GM19043 (cell line): ENCODE measurements at regions not wholly inside any gene's neighbourhood (a gene's known extent, or its start where the extent isn't known, plus 50 kb on each side); places are given as distances from the start of the nearest gene placed in this dataset.

Experiments
- ATAC-seq: cut with Tn5 transposase; IDR thresholded peaks from one replicate; pipeline ENCODE4 v1.9.1; 2021; ENCODE audit warnings: low read depth; ENCODE audit not compliant: unreplicated experiment

DNA sequence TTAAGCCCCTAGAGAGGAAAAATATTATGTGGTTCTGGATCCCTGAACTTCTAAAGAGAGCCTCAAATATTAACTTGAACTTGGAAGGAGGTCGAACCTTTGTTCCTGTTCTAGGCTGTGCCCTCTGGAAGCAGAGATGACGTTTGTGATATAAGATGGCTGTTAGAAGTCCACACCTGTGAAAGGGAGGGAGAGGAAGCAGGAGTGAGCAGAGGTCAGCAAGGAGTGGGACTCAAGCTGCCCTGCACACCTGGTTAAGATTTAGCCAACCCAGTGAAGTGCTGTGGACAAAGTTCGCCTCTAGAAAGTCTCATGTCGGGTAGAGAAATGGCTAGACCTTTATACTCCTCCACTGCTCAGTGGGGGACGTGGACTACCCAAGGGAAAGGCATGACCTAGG lies 566.2 kb downstream of the MID1IP1 start:
- no peak for ATAC-seq

DNA sequence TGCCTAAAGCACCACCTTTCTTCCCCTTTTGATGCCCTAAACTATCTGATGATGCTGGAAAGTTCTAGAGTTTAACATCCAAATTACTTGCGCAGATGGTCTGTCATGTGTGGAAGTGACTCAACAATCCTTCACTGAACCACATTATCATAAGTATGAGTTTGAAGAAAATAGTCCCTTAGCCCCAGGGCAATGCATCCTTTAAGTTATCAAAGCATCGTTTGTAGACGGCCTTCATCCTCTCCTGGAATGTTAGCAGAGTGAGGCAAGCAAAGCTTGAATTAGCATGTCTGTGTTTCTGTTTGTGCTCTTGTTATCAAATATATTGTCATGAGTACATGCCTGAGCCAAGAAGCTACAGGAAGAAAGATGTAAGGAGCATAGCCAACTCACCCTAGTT lies 570.9 kb downstream of the MID1IP1 start:
- ATAC-seq, result no peak

DNA sequence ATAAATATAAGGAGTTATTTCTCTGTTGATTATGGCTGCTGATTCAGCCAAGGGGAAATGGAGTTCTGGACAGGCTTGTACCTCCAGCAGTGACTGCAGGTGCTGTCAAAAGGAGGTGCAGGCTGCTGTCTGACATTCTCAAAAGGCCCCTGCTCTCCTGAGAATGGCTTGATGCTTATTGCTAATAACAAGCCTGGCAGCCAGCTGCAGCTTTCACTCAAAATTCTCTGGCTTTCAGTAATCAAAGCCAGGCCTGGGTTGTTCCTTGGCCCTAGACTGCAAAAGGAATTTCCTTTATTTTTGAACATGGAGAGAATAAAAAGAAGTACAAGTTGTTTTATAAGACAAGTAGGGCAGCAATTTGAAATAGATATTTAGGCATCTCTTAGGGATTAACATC lies 575.9 kb downstream of the MID1IP1 start:
- no peak for ATAC-seq

DNA sequence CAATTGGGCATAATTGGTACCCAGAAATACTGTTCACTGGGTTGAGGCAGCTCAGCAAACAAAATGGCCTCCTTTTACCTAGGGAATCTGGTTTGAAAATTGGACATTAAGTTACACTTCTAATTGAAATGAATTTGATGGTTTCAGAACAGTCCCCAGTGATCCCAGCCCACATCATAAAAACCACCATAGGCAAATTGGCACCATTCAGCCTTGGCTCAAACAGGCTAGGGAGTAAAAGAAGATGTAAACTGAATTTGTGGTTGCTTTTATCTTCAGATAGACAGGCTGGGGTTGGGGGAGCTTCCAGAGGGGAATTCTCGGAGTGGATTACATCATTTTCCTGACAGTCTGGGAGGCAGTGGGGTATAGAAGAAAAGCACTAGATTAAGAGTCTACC lies 576.5 kb downstream of the MID1IP1 start:
- no peak for ATAC-seq

DNA sequence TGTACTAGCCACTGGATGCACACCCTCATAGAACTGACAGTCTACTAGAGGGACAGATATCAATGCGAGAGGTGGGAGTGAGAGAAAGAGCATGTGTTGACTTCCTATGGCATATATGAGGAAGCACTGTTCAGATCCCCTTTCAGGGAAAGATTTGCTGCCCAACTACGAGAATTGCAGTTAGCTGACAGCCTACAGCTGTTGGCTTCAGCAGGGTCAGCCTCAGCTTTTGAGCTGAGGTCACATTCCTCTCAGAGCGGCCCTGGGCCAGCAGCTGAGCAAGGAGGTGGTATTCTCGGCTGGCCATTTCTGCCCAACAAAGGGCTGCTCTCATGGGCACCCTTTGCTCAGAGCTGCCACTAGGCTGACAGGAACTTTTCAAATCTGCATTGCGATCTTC lies 580.2 kb downstream of the MID1IP1 start:
- no peak for ATAC-seq

DNA sequence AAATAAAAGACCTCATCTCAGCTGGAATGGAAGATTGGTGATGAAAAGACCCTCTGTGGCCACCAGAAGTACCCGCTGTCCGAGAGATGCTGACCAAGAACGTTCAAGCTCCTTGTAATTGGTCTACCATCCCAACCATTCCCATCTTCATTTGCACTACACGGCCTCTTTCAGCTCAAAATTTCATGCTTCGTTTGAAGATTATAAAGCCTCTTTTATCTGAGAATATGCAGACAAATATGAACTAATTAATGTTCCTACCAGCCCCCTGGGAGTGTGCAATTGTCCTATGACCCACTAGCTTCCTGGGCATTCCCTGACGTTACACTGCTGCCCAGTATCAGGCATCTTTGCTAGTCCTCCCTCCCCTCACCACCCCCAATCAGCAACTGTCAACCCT lies 583.7 kb downstream of the MID1IP1 start:
- no peak for ATAC-seq

DNA sequence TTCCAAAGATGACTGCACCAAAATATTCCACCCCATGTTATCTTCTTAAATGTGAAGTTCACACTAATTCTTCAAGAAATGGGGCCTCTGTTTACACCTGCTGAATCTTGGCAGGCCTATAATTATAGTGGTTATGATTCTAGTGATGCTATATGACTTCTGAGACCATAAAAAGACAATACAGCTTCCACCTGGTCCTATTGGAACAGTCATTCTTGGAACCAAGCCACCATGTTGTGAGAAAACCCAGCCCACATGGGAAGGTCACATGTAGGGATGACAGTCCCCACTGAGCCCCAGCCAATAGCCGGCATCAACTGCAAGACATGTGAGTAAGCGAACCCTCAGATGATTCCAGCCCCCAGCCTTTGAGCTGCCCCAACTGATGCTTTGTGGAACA lies 587.5 kb downstream of the MID1IP1 start:
- ATAC-seq, result no peak

DNA sequence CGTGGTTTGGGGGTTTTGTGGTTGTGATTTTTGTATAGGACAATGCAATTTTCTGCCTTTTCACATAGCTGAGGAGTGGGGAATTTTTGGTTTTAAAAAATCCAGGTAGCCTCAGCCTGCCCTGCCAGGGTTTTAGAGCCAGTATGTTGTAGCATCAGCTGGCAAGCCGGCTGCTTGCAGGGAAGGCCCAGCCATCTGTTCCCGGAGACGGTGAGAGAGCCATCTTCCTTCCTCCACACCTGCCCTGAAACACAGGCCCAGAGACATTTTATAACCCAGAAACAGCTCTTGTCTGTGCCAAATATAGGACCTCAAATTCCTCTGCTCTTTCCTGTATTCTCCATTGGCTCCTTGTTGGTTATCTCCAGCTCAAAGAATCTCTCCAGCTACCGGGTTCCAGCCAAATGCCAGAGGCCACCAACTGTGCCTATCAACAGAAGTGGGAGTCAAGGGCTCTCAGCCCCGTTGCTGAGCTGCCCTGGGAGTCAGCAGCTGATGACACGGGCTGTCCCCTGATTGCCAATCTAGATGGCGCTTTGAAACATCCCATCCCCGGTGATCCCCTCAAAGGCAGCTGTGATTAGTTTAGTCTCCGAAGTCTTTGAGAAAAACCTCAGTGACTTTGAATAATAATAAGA lies 595.2 kb downstream of the MID1IP1 start:
- no peak for ATAC-seq

DNA sequence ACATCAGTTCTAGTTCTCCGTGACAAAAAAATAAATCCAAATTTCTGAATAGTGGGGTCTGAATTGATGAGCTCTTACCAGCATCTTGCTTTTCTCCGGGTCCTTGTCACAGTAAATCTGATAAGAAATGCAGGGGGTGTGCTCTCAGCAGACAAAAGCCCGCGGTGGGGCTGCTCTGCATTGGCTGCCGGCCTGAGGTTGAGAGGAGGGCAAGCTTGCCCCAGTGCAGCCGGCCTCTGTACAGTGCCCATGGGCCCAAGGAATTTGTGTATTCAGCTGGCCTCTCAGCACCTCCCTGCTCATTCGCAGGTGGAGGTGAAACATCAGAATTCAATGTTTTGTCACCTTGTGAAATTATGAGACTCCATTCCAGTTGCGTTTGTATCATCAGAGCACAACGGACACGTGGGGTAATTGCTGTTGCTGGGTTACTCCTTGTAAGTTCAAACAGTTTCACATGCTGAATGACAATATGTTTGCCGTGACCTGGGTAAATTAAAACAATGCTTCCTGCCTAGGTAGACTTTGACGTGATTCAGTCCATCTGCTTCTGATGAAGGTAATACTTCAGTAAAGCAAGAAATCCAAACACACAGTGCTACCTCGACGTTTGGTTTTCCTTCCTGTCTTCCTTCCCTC lies 596.4 kb downstream of the MID1IP1 start:
- ATAC-seq, result no peak

DNA sequence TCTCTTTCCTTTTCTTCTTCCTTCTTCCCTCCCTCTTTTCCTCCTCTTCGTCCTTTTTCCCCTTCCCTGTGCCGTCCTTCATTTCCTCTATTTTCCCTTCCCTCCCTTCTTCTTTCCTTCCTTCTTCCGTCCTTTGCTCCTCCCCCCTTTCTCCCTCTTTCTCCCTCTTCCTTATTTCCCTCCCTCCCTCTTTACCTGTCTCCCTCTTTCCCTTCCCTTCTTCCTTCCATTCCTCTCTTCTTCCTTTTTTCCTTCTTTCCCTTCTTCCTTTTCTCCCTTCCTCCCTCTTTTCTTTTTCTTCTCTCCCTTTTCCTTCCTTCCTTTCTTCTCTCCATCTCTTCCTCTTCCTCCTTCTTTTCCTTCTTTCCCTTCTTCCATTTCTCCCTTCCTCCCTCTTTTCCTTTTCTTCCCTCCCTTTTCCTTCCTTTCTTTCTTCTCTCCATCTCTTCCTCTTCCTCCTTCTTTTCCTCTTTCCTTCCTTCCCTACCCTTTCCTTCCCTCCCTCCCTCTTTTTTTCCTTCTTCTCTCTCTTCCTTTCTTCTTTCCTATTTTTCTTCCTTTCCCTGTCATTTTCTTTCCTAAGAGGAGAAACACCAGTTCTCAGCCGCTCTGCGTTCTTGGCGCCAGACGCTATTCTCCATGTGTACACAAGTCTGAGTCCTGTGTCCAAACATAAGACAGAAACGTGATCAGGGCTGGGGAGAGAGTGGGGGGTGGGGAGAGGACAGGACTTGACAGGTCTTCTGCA lies 597.1 kb downstream of the MID1IP1 start:
- no peak for ATAC-seq

DNA sequence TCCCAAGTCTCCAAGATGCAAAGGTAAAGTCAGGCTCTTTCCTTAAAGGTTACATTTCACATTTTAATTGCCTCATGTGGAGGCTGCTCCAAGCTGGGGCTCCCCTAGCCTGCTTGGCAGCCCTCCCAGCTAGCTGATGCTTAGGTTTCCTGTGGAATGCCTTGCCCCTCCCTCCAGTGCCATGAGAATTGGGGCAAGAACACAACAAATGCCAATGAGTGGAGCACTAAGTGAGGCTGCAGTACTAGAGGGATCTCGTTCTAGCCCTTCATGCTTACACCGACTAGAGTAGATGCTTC lies 597.7 kb downstream of the MID1IP1 start:
- ATAC-seq, result no peak

DNA sequence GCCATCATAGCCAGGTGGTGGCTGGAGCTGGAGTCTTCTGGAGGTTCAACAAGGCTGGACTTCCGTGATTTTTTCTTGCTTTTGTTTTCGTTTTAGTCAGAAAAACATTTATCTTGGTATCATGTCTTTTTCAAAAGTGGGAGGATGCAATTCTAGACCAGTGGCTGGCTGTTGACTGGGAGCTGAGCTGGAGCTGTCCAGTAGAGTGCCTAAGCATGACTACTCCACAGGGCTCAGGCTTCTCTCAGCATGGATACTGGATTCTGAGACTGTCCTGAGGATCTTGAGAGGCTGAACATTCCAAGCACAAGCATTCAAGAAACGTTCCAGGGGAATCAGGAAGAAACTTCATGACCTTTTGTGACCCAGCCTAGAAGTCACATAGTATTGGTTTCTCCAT lies 598.1 kb downstream of the MID1IP1 start:
- no peak for ATAC-seq

DNA sequence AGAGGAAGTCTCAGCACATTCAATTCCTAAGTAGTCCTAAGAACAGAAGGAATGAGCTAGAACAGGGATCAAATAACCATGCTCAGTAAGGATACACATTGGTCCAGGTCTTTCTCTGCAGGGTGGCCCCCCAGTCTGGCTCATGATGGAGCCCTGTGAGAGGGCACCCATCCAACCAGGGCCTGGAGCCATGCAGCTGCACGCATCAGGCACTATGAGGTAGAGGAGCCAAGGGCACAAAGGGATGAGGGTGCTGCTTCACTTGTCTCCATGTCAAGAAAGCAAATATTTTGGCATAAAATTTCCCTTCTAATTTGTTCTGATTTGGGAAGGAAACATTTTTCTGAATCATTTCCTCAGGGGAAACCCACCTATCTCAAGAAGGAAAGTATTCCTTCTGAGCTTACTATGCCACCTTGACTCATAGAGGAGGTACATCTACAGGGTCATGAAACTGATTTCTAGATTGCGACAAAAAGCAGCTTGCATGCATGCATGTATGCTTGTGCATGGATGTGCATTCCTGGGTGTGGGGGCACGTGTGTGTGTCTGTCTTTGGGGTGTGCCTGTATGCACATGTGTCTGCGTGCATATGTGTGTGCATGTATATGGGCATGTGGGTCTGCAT lies 600.3 kb downstream of the MID1IP1 start:
- no peak for ATAC-seq

DNA sequence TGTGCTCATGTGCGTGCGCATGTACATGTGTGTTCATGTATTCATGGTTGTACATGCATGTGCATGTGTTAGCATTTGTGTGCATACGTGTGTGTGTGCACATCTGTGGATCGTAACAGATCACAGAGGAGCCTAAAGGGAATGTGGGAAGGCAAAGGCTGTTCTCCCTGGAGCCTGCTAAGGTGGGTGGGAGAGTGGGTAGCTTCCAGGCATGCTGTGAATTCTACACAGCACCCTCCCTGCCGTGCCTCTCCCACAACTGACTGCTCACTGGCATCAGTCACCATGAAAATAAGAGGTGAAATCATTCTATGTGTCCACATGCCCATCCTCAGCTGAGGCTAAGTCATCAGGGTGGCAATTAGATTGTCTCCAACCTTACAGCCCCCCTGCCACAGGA lies 600.9 kb downstream of the MID1IP1 start:
- no peak for ATAC-seq

DNA sequence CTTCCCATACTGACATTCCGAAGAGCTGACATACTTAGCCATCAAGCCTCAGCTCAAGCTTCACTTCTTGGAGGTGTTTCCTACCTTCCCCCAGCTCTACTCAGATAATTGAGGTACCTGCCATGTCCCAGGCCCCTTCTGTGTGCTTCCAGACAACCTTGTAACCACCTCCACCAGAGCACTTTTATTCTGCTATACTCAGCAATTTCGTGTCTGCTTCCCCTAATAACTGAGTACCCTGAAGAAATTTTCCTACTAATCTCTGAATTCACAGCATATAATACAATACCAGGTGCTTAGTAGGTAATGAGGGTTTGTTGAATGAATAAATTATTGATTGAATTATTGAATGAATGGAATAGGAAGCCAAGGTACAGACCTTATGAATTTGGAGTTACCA lies 605.5 kb downstream of the MID1IP1 start:
- ATAC-seq, result no peak

DNA sequence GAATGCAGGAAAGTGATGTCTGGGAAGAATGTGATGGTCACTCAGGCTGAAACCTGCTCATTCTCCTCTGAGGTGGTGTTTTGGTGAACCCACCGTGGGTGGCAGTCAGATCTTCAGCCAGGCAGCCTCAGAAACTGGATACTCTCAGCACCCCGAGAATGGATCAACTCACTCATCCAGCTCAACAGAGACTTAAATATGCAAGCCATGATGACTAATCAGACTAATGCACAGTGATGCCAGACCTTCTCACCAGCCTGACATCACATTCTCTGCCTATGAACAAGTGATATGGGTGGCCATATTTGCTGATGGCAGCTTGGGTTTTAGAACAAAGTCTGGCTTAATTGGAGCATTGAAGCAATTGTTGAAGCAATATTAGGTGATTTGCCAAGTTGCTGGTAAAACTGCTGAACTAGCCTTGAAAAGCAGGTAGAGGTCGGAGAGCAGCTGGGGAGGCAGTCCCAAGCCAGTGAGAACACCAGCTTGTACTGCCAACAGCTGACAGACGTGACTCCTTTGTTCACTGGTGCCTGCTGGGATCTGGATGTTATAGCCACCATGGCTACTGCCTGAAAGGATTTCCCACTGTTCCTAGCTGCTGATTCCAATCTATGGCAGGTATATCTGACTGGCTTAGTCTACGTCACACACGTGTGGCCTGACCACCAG lies 608.1 kb downstream of the MID1IP1 start:
- no peak for ATAC-seq

DNA sequence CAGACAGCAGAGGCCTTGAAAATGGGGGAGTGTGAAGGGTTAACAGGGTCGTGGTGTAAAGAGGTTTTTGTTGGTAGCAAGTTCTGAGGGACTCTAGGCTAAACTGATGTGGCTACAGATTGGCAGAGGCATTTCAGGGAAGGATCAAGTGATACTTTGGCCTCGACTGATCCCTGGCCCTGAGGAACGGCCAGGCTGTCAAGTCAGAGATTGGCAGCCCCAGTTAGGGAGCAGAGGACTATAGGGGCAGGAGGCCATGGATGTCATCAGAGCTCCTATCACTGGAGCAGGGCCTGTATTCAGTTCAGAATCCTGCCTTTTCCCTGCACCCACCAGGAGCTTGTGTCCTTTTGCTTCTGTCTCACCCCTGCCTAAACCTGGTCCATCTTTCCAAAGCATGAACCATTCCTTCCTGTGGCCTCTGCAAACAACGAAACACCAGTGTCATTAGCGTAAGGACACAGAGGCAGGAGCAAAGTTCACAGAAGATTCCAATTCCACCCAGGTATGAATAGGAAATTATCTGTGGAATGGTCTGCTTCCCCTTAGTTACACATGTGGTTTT lies 613.1 kb downstream of the MID1IP1 start:
- ATAC-seq, result no peak

DNA sequence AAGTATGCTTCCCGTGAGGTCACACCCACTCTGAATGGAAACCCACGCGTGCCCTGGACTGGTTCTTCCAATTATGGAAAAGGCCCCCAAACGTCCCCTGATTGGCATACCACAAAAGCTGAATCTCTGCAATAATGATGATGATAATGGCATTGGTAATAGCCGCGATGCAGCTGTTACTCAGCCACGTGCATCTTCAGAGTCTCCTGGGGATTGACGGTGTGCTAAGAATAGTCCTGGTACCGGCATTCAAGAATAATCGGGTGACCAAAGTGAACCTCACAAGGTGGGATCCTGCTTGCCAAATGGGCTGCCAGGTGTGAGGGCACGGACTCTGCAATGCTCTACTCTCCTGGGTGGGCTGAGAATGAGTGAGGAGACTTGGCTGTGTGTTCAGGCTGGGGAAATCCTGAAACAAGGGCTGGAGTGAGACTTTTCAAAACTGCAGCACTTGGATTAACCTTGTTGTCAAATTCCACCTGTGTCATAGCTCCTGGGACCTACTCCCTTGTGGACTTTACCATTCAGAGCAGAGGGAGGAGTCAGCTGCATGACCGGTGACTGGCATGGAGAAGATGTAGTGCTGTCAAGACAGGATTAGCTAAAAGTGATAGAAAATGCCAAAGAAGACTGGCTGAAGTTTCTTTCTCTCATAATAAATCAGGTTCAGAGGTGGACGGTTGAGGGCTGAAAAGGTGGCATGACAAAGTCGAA lies 615.4 kb downstream of the MID1IP1 start:
- no peak for ATAC-seq

DNA sequence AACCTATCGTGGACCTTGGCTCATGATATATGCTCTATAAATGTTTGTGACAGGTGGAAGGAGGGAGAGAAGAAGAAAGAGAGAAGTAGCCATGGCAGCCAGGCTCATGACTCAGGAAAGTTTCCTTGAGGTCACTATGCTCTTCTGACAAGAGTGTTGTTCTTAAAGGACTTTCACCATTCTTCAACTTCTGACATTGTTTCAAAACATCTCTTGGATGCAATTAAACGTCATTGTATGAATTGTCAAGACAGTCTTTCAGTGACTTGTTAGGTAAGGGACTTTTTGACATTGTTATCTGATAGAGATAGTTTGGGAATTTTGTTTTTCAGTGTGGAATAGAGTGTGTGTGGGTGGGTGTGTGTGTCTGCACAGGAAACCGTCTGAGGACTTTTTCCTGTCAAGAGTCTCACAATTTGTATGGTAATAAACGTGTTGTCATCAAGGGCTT lies 617.0 kb downstream of the MID1IP1 start:
- no peak for ATAC-seq
